Heart left ventricle (tissue), 16 donors: ENCODE measurements at regions not wholly inside any gene's neighbourhood (a gene's known extent, or its start where the extent isn't known, plus 50 kb on each side); places are given as distances from the start of the nearest gene placed in this dataset.
"Not testable (repeated sequence)": the region's sequence is repeated elsewhere in the genome, so short reads cannot be mapped to it uniquely, and the experiment has no call there.

Experiments
- ATAC-seq, 4 donors: fragments of 200-7000 bp; cut with Tn5 transposase; one replicate each; pipeline ENCODE4 v1.9.1; 2020 to 2022; ENCODE audit warnings: moderate library complexity in 4 of 4, mild to moderate bottlenecking in 3 of 4, moderate number of reproducible peaks in 1 of 4
- DNase-seq, 5 donors: peaks; one replicate each; pipeline ENCODE4 v3.0.0-alpha.2; 2020
- H3K27ac ChIP-seq, 12 donors: fragments of 200-600 bp; sonication (generic) in 4 of 12; one replicate each; pipeline versions ENCODE4 v1.5.0 to v1.8.0; 2016 to 2022; ENCODE audit warnings: mild to moderate bottlenecking in 2 of 12
- H3K27me3 ChIP-seq, 9 donors: fragments of 200-600 bp; sonication (generic) in 2 of 9; one replicate each; pipeline versions ENCODE4 v1.5.1 to v1.8.0; 2016 to 2022; ENCODE audit warnings: mild to moderate bottlenecking in 3 of 9
- H3K36me3 ChIP-seq, 9 donors: fragments of 200-600 bp; sonication (generic) in 2 of 9; one replicate each; pipeline versions ENCODE4 v1.5.0 to v1.8.0; 2018 to 2022; ENCODE audit warnings: mild to moderate bottlenecking in 2 of 9
- H3K4me1 ChIP-seq, 12 donors: fragments of 200-600 bp; sonication (generic) in 4 of 12; one replicate each; pipeline versions ENCODE4 v1.5.0 to v1.8.0; 2016 to 2022; ENCODE audit warnings: mild to moderate bottlenecking in 3 of 12
- H3K4me3 ChIP-seq, 12 donors: fragments of 200-600 bp; sonication (generic) in 4 of 12; one replicate each; pipeline versions ENCODE4 v1.5.0 to v1.8.0; 2017 to 2022; ENCODE audit warnings: mild to moderate bottlenecking in 9 of 12, moderate library complexity in 4 of 12
- H3K9me3 ChIP-seq, 12 donors: fragments of 200-600 bp; sonication (generic) in 4 of 12; one replicate each; pipeline versions ENCODE4 v1.5.0 to v1.8.0; 2016 to 2022; ENCODE audit warnings: mild to moderate bottlenecking in 1 of 12
- CTCF ChIP-seq, 12 donors: fragments of 200-600 bp; sonication (generic) in 4 of 12; IDR thresholded peaks; one replicate each; pipeline versions ENCODE4 v1.5.0 to v1.8.0; 2018 to 2022; ENCODE audit warnings: antibody characterized with exemption in 12 of 12, mild to moderate bottlenecking in 5 of 12
- POLR2A ChIP-seq, 2 donors: fragments of 450-650 bp; IDR thresholded peaks; one replicate each; pipeline ENCODE4 v1.6.1; 2017; ENCODE audit warnings: antibody characterized with exemption in 2 of 2, mild to moderate bottlenecking in 2 of 2, moderate library complexity in 2 of 2
- WGBS, 4 donors: extraction: QIAGEN DNeasy Blood & Tissue Kit in 2 of 4; methylation state at CpG; one replicate each; pipeline versions ENCODE4 v1.1.5 to v1.1.7; 2013 to 2018; 5-methylcytosine and 5-hydroxymethylcytosine counted together
- intact Hi-C, 10 donors: fragments of 100-400 bp; cut with DNase I; formaldehyde crosslinking; loops; one replicate each; pipeline versions ENCODE4 v1.11.1 to v1.14.2; 2022
- donor health status: ischemic (EF 13 %, LVEDD 7.1; RV severe dilation, severe dysfunction).
- donor health status: healthy with polysubstance abuse.
- donor health status: DM: no; HTN: yes; CAD: no.
- donor health status: DM: no; HTN: no; CAD: no.
- donor health status: ischemic (EF 25% LVEDD 6.9; RV normal size, moderate dysfunction).
- donor health status: ischemic (EF 25% LVEDD 5.7; RV mildly dilated, moderate dysfunction).
- donor health status: healthy.
- donor health status: DM: yes; HTN: yes; CAD: no.
- donor health status: ischemic (EF 35%, LVEDD 5.7; RV mildly dilated, moderate dysfunction).
- donor health status: nonischemic (EF 11% LVEDD 7.7; RV severe dilation, severe dysfunction).
- donor health status: DM: yes; HTN: yes; CAD: no.
- donor health status: PGD.
- donor health status: ischemic (EF 29% LVEDD 5.4; RV normal size, mild dysfunction).
- donor health status: nonischemic (EF 23%, LVEDD 6.1; RV moderate dilation, normal function).

DNA sequence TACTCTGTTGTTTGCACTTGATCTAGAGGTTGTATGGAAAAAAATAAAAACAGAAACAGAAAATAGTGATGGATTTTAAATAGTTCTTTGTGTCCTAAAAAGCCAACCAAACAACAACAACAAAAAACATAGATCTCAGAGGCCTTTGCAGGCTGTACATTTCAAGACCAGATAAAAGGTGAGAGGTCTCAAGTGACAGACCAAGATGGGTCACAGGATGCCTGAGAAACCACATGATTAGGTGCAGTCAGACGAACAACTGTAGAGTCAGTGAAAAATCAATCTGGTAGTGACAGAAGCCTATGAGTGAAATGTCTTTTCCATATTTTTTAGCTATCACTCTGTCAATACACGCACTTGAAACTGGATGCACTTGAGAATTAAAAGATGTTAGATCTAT lies 193.5 kb upstream of the SAMSN1 start:
- no peaks in the 10 kb centered on the region for H3K9me3 ChIP-seq
- intact Hi-C loops: loop anchor here in 4 of 10 donors (10.0 kb wide), 3 partner anchors 295 to 485 kb away; no protein-coding TSS in a partner anchor
- 61 to 75% (median 68%) methylated on average over 2 of the region's 2 CpGs for WGBS, 4 donors
- TF ChIP-seq POLR2A (IDR thresholded peaks at IDR 0.05): no peak
- TF ChIP-seq CTCF (IDR thresholded peaks at IDR 0.05): no peak
- H3K4me3 ChIP-seq: no peak overlapping the region
- H3K4me1 ChIP-seq: peaks cover 0 to 2% (median 0%) of the 10 kb centered on the region in 12 donors
- DNase-seq (no peak), ATAC-seq (no peak)
- H3K27ac ChIP-seq: no peak overlapping the region
- H3K27me3 ChIP-seq: no peaks in the 10 kb centered on the region
- H3K36me3 ChIP-seq: no peaks in the 10 kb centered on the region

DNA sequence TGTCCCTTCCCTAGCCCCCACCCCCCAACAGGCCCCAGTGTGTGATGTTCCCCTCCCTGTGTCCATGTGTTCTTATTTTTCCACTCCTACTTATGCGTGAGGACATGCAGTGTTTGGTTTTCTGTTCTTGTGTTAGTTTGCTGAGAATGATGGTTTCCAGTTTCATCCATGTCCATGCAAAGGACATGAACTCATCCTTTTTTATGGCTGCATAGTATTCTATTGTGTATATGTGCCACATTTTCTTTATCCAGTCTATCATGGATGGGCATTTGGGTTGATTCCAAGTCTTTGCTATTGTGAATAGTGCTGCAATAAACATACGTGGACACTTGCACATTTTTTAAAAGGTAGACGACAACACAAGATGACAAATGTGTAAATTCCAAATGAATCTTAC lies 192.5 kb upstream of the SAMSN1 start:
- 92 to 95% (median 93%) methylated on average over 3 of the region's 3 CpGs for WGBS, 4 donors
- not testable (repeated sequence) for H3K36me3 ChIP-seq, H3K9me3 ChIP-seq, H3K4me3 ChIP-seq, H3K27ac ChIP-seq, ATAC-seq, H3K27me3 ChIP-seq, H3K4me1 ChIP-seq, DNase-seq
- intact Hi-C loops: loop anchor here in 4 of 10 donors (10.0 kb wide), 3 partner anchors 294 to 484 kb away; no protein-coding TSS in a partner anchor

DNA sequence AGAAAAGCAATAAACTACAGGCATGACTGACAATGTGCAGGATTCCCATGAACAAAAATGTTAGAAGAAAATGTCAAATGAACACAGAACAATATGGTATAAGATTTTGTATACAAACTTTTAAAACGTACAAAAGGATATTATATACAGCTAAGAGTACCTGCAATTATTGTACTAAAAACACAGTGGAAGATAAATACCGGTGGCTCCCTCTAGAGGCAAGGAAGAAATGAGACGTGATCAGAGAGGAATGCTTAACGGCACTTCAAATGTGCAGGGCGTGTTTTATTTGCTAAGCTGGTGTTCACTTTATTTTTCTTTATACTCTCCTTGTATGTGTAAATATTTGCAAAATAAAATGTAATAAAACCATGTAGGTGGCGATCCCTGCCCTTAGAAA lies 191.8 kb upstream of the SAMSN1 start:
- H3K4me3 ChIP-seq: no peak overlapping the region
- DNase-seq (peak in 2 of 5 donors; percentile 12 to 21), ATAC-seq (peak in 1 of 4 donors; percentile 54)
- H3K4me1 ChIP-seq: peaks cover 0 to 10% (median 0%) of the 10 kb centered on the region in 12 donors
- no peaks in the 10 kb centered on the region for H3K27me3 ChIP-seq
- intact Hi-C loops: loop anchor here in 4 of 10 donors (10.0 kb wide), 3 partner anchors 293 to 483 kb away; no protein-coding TSS in a partner anchor
- 31 to 47% (median 40%) methylated on average over 6 of the region's 6 CpGs for WGBS, 4 donors
- no peak overlapping the region for H3K27ac ChIP-seq
- no peaks in the 10 kb centered on the region for H3K9me3 ChIP-seq
- TF ChIP-seq CTCF (IDR thresholded peaks at IDR 0.05) (peak; percentile 24 to 67 (median 56)), POLR2A (IDR thresholded peaks at IDR 0.05) (no peak)
- H3K36me3 ChIP-seq: no peaks in the 10 kb centered on the region

GRCh38 chr21:14737284-14737691 lies 191.2 kb upstream of the SAMSN1 start:
- TF ChIP-seq POLR2A (IDR thresholded peaks at IDR 0.05) (no peak), CTCF (IDR thresholded peaks at IDR 0.05) (no peak)
- no peak overlapping the region for H3K4me3 ChIP-seq
- H3K9me3 ChIP-seq: no peaks in the 10 kb centered on the region
- peaks cover 0 to 10% (median 0%) of the 10 kb centered on the region in 12 donors for H3K4me1 ChIP-seq
- intact Hi-C loops: loop anchor here in 4 of 10 donors (10.0 kb wide), 3 partner anchors 292 to 482 kb away; no protein-coding TSS in a partner anchor
- H3K27ac ChIP-seq: no peak overlapping the region
- ATAC-seq (no peak), DNase-seq (no peak)
- no peaks in the 10 kb centered on the region for H3K36me3 ChIP-seq
- WGBS, 4 donors: 42 to 50% (median 50%) methylated on average over 2 of the region's 2 CpGs
- H3K27me3 ChIP-seq: no peaks in the 10 kb centered on the region

DNA sequence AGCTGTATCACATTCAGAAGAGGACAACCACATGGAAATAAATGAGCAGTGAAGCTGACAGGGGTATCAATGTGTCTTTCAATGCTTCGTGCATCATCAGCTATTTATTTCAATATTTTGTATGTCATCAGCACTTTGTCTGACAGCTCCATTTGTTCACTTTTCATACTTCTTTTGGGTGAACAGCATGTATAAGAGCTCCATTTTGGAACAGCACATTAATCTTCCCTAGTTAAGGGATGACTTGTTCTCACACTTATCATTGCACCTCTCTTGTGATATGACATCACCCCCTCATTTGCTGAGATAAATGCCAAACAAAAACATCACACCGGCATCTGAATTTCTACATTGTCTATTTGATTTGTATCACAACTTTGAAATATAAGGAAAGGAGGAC lies 190.6 kb upstream of the SAMSN1 start:
- intact Hi-C loops: loop anchor here in 4 of 10 donors (10.0 kb wide), 3 partner anchors 292 to 482 kb away; no protein-coding TSS in a partner anchor
- TF ChIP-seq POLR2A (IDR thresholded peaks at IDR 0.05) (no peak), CTCF (IDR thresholded peaks at IDR 0.05) (no peak)

More for the DNA sequence above, 190.6 kb upstream of the SAMSN1 start:
- Histone ChIP-seq H3K4me1 (peaks cover 0 to 10% (median 0%) of the 10 kb centered on the region in 12 donors), H3K27ac (no peak overlapping the region), H3K36me3 (no peaks in the 10 kb centered on the region), H3K27me3 (no peaks in the 10 kb centered on the region), H3K4me3 (no peak overlapping the region), H3K9me3 (no peaks in the 10 kb centered on the region)
- ATAC-seq (no peak), DNase-seq (no peak)
- WGBS, 4 donors: 65 to 79% (median 72%) methylated on average over 2 of the region's 2 CpGs
